ENCODE measurements at regions not wholly inside any gene's neighbourhood (a gene's known extent, or its start where the extent isn't known, plus 50 kb on each side); places are given as distances from the start of the nearest gene placed in this dataset.

- Histone ChIP-seq H3K36me3 (no peaks in the 10 kb centered on the region), H3K4me1 (no peaks in the 10 kb centered on the region), H3K4me3 (no peak overlapping the region), H3K27me3 (peaks cover 0 to 6% (median 0%) of the 10 kb centered on the region in 9 donors), H3K9me3 (peaks cover 0 to 4% (median 0%) of the 10 kb centered on the region in 12 donors), H3K27ac (no peak overlapping the region)
- intact Hi-C loops (cut with DNase I), result no loop called here
- no peak for ATAC-seq
- TF ChIP-seq, protein P1, sequence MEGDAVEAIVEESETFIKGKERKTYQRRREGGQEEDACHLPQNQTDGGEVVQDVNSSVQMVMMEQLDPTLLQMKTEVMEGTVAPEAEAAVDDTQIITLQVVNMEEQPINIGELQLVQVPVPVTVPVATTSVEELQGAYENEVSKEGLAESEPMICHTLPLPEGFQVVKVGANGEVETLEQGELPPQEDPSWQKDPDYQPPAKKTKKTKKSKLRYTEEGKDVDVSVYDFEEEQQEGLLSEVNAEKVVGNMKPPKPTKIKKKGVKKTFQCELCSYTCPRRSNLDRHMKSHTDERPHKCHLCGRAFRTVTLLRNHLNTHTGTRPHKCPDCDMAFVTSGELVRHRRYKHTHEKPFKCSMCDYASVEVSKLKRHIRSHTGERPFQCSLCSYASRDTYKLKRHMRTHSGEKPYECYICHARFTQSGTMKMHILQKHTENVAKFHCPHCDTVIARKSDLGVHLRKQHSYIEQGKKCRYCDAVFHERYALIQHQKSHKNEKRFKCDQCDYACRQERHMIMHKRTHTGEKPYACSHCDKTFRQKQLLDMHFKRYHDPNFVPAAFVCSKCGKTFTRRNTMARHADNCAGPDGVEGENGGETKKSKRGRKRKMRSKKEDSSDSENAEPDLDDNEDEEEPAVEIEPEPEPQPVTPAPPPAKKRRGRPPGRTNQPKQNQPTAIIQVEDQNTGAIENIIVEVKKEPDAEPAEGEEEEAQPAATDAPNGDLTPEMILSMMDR (IDR thresholded peaks at IDR 0.05), result no peak
- TF ChIP-seq POLR2A (IDR thresholded peaks at IDR 0.05), result no peak
- WGBS, 4 donors, result 82 to 87% (median 85%) methylated on average over 8 to 12 of the region's 12 CpGs
- DNase-seq, result no peak
Observed at GRCh38 chr16:50859628-50860360, 117.9 kb downstream of the CYLD start.

- no peak for TF ChIP-seq POLR2A (IDR thresholded peaks at IDR 0.05)
- TF ChIP-seq, protein P1 (IDR thresholded peaks at IDR 0.05), result no peak
- DNase-seq (no peak), ATAC-seq (no peak)
- H3K36me3 ChIP-seq, result no peaks in the 10 kb centered on the region
- peaks cover 0 to 6% (median 0%) of the 10 kb centered on the region in 9 donors for H3K27me3 ChIP-seq
- H3K9me3 ChIP-seq, result peaks cover 0 to 4% (median 0%) of the 10 kb centered on the region in 12 donors
- no peaks in the 10 kb centered on the region for H3K4me1 ChIP-seq
- WGBS, 4 donors, result 72 to 85% (median 77%) methylated on average over 5 to 10 of the region's 10 CpGs
- no peak overlapping the region for H3K27ac ChIP-seq
- intact Hi-C loops (cut with DNase I), result no loop called here
- no peak overlapping the region for H3K4me3 ChIP-seq
Observed at GRCh38 chr16:50858877-50859627, 117.2 kb downstream of the CYLD start.

DNA sequence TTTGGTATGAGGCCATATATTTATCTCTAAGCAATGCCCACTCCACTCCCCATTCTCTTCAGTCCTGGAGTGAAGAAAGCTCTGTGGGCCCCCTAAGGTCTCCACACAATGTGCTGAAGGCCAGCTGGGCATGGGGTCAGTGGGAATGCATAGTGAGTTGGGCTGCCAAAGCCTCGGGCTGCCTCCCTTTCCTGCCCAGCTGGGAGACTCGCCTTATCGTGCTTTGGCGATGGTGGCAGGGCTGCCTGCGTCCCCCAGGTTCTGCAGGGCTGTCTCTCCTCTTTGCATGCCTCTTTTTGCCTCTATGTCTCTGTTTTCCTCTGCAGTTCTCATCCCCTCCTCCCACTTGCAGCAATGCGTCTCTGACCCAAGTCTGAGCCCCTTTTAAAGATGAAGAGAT lies 116.5 kb downstream of the CYLD start:
- Histone ChIP-seq H3K4me3 (no peak overlapping the region), H3K27ac (no peak overlapping the region), H3K4me1 (no peaks in the 10 kb centered on the region), H3K27me3 (peaks cover 0 to 6% (median 0%) of the 10 kb centered on the region in 9 donors), H3K36me3 (no peaks in the 10 kb centered on the region), H3K9me3 (peaks cover 0 to 4% (median 0%) of the 10 kb centered on the region in 12 donors)
- intact Hi-C loops (cut with DNase I), result no loop called here
- DNase-seq, result no peak
- TF ChIP-seq, protein P1 (IDR thresholded peaks at IDR 0.05), result no peak
- TF ChIP-seq POLR2A (IDR thresholded peaks at IDR 0.05), result no peak
- no peak for ATAC-seq
- 62 to 78% (median 70%) methylated on average over 6 of the region's 6 CpGs for WGBS, 4 donors

DNA sequence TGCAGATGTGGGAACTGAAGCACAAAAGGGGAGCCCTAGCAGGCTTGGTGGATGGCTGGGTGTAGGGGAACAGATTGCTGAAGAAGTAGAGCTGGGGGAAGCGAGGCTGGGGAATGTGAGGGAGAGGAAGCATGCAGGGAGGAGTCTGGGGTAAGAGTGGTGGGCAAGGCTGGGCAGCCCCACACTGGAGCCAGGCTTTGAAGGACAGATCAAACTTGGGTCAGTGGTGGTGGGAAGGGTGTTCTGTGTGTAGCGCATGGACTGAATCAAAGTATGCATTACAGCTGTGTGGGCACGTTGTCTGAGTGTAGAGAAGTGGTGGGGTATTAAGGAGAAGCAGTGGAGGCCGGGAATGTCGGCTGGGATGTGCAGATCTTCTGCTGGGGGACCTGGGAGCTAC lies 116.0 kb downstream of the CYLD start:
- Histone ChIP-seq H3K36me3 (no peaks in the 10 kb centered on the region), H3K9me3 (peaks cover 0 to 4% (median 0%) of the 10 kb centered on the region in 12 donors), H3K27me3 (peaks cover 0 to 9% (median 0%) of the 10 kb centered on the region in 9 donors), H3K27ac (no peak overlapping the region), H3K4me3 (no peak overlapping the region), H3K4me1 (no peaks in the 10 kb centered on the region)
- intact Hi-C loops (cut with DNase I), result no loop called here
- TF ChIP-seq, protein P1 (IDR thresholded peaks at IDR 0.05), result no peak
- no peak for TF ChIP-seq POLR2A (IDR thresholded peaks at IDR 0.05)
- DNase-seq (no peak), ATAC-seq (no peak)
- WGBS, 4 donors, result 74 to 82% (median 78%) methylated on average over 5 of the region's 5 CpGs

All from heart left ventricle (tissue), 16 donors.